Ectodermal cell (in vitro differentiated cells): ENCODE measurements at regions not wholly inside any gene's neighbourhood (a gene's known extent, or its start where the extent isn't known, plus 50 kb on each side); places are given as distances from the start of the nearest gene placed in this dataset.

Experiments
- H3K27ac ChIP-seq: 2 replicates; pipeline ENCODE4 v1.7.0; 2013; ENCODE audit warnings: mild to moderate bottlenecking, low read depth, low read length; ENCODE audit not compliant: insufficient read depth, poor library complexity, severe bottlenecking
- H3K27me3 ChIP-seq: 2 replicates; pipeline ENCODE4 v1.7.0; 2013; ENCODE audit warnings: mild to moderate bottlenecking, low read length; ENCODE audit not compliant: insufficient read depth, control insufficient read depth, poor library complexity, severe bottlenecking
- H3K36me3 ChIP-seq: one replicate; pipeline ENCODE4 v1.7.0; 2013; ENCODE audit warnings: low read length; ENCODE audit not compliant: control insufficient read depth, insufficient read depth
- H3K4me1 ChIP-seq: one replicate; pipeline ENCODE4 v1.7.0; 2013; ENCODE audit warnings: low read length; ENCODE audit not compliant: control insufficient read depth, insufficient read depth
- H3K4me3 ChIP-seq: 2 replicates; pipeline ENCODE4 v1.7.0; 2013; ENCODE audit warnings: low read depth, low read length, control low read depth; ENCODE audit not compliant: insufficient read depth
- H3K9me3 ChIP-seq: 2 replicates; pipeline ENCODE4 v1.7.0; 2013; ENCODE audit warnings: mild to moderate bottlenecking, low read length, moderate library complexity; ENCODE audit not compliant: control insufficient read depth
- WGBS, 2 experiments: methylation state at CpG; one replicate each; pipeline ENCODE4 v1.1.7; 2013; ENCODE audit warnings: missing lambda C conversion rate in 2 of 2; 5-methylcytosine and 5-hydroxymethylcytosine counted together

GRCh38 chr5:60332244-60333004 lies 367.5 kb downstream of the DEPDC1B start:
- Histone ChIP-seq H3K4me1 (no peaks in the 10 kb centered on the region), H3K27ac (no peak overlapping the region), H3K27me3 (no peaks in the 10 kb centered on the region), H3K36me3 (no peaks in the 10 kb centered on the region), H3K4me3 (no peak overlapping the region), H3K9me3 (no peaks in the 10 kb centered on the region)
- 88 to 89% methylated on average over 1 of the region's 2 CpGs for WGBS, 2 experiments

- H3K27me3 ChIP-seq: no peaks in the 10 kb centered on the region
- 95% methylated on average over 3 of the region's 3 CpGs for WGBS, 2 experiments
- no peaks in the 10 kb centered on the region for H3K9me3 ChIP-seq
- H3K36me3 ChIP-seq: no peaks in the 10 kb centered on the region
- H3K27ac ChIP-seq: no peak overlapping the region
- H3K4me3 ChIP-seq: no peak overlapping the region
- no peaks in the 10 kb centered on the region for H3K4me1 ChIP-seq
Measured at GRCh38 chr5:60330236-60330635, 369.7 kb downstream of the DEPDC1B start.

- no CpG with 5 or more reads among the region's 2 CpGs for WGBS, 2 experiments
- H3K4me3 ChIP-seq: no peak overlapping the region
- H3K27me3 ChIP-seq: no peaks in the 10 kb centered on the region
- H3K36me3 ChIP-seq: no peaks in the 10 kb centered on the region
- no peak overlapping the region for H3K27ac ChIP-seq
- peaks cover 12% of the 10 kb centered on the region for H3K4me1 ChIP-seq
- no peaks in the 10 kb centered on the region for H3K9me3 ChIP-seq
Measured at GRCh38 chr5:60325870-60326269, 374.1 kb downstream of the DEPDC1B start.

GRCh38 chr5:60323596-60323995 lies 376.4 kb downstream of the DEPDC1B start:
- no peak overlapping the region for H3K4me3 ChIP-seq
- no peak overlapping the region for H3K27ac ChIP-seq

GRCh38 chr5:60312098-60312497 lies 387.9 kb downstream of the DEPDC1B start:
- H3K4me1 ChIP-seq: no peaks in the 10 kb centered on the region
- H3K36me3 ChIP-seq: no peaks in the 10 kb centered on the region
- no peak overlapping the region for H3K27ac ChIP-seq
- no peak overlapping the region for H3K4me3 ChIP-seq
- H3K9me3 ChIP-seq: no peaks in the 10 kb centered on the region
- WGBS, 2 experiments: 79 to 89% methylated on average over 2 of the region's 2 CpGs
- H3K27me3 ChIP-seq: no peaks in the 10 kb centered on the region

More at GRCh38 chr5:60323596-60323995, 376.4 kb downstream of the DEPDC1B start:
- H3K4me1 ChIP-seq: peaks cover 12% of the 10 kb centered on the region
- 44 to 46% methylated on average over 3 of the region's 3 CpGs for WGBS, 2 experiments
- no peaks in the 10 kb centered on the region for H3K27me3 ChIP-seq
- H3K9me3 ChIP-seq: no peaks in the 10 kb centered on the region
- no peaks in the 10 kb centered on the region for H3K36me3 ChIP-seq

GRCh38 chr5:60299944-60300343 lies 400.0 kb downstream of the DEPDC1B start:
- no peaks in the 10 kb centered on the region for H3K27me3 ChIP-seq
- H3K4me3 ChIP-seq: no peak overlapping the region
- H3K36me3 ChIP-seq: no peaks in the 10 kb centered on the region
- no peak overlapping the region for H3K27ac ChIP-seq
- WGBS, 2 experiments: 86 to 97% methylated on average over 2 of the region's 2 CpGs
- no peaks in the 10 kb centered on the region for H3K9me3 ChIP-seq
- no peaks in the 10 kb centered on the region for H3K4me1 ChIP-seq

- Histone ChIP-seq H3K27ac (no peak overlapping the region), H3K9me3 (no peaks in the 10 kb centered on the region), H3K27me3 (no peaks in the 10 kb centered on the region), H3K36me3 (no peaks in the 10 kb centered on the region), H3K4me3 (no peak overlapping the region), H3K4me1 (no peaks in the 10 kb centered on the region)
- WGBS, 2 experiments: 100% methylated on average over 1 of the region's 1 CpG; no CpG with 5 or more reads in 1 of the 2 experiments
Measured at GRCh38 chr5:60297658-60298057, 402.3 kb downstream of the DEPDC1B start.

GRCh38 chr5:60295423-60295822 lies 401.9 kb upstream of the PDE4D start:
- no peaks in the 10 kb centered on the region for H3K9me3 ChIP-seq
- H3K27ac ChIP-seq: no peak overlapping the region
- no peaks in the 10 kb centered on the region for H3K36me3 ChIP-seq
- WGBS, 2 experiments: 4 to 11% methylated on average over 2 of the region's 2 CpGs
- no peak overlapping the region for H3K4me3 ChIP-seq
- H3K4me1 ChIP-seq: no peaks in the 10 kb centered on the region
- no peaks in the 10 kb centered on the region for H3K27me3 ChIP-seq

- Histone ChIP-seq H3K36me3 (no peaks in the 10 kb centered on the region), H3K4me1 (no peaks in the 10 kb centered on the region), H3K9me3 (no peaks in the 10 kb centered on the region), H3K27ac (no peak overlapping the region), H3K27me3 (no peaks in the 10 kb centered on the region), H3K4me3 (no peak overlapping the region)
- 95 to 96% methylated on average over 2 of the region's 2 CpGs for WGBS, 2 experiments
Measured at GRCh38 chr5:60293518-60293917, 400.0 kb upstream of the PDE4D start.

GRCh38 chr5:60287174-60287771 lies 393.7 kb upstream of the PDE4D start:
- Histone ChIP-seq H3K36me3 (no peaks in the 10 kb centered on the region), H3K27me3 (no peaks in the 10 kb centered on the region), H3K4me1 (no peaks in the 10 kb centered on the region), H3K9me3 (no peaks in the 10 kb centered on the region), H3K4me3 (no peak overlapping the region), H3K27ac (no peak overlapping the region)
- 17 to 24% methylated on average over 5 of the region's 5 CpGs for WGBS, 2 experiments
